GM18505 (cell line): ENCODE measurements at regions not wholly inside any gene's neighbourhood (a gene's known extent, or its start where the extent isn't known, plus 50 kb on each side); places are given as distances from the start of the nearest gene placed in this dataset.

ENCODE experiments used
- ATAC-seq: cut with Tn5 transposase; IDR thresholded peaks from one replicate; pipeline ENCODE4 v1.9.1; 2021; ENCODE audit not compliant: unreplicated experiment
- POLR2A ChIP-seq: IDR thresholded peaks from 4 replicates; pipeline ENCODE4 v1.6.1; 2011; ENCODE audit warnings: borderline replicate concordance; ENCODE audit not compliant: insufficient read depth, insufficient read length; ENCODE audit errors: extremely low read depth

GRCh38 chr9:36486329-36486932 lies 86.3 kb upstream of the MELK start:
- no peak for TF ChIP-seq POLR2A
- ATAC-seq: peak; percentile 1

GRCh38 chr9:36485647-36486328 lies 85.7 kb upstream of the RNF38 start:
- no peak for ATAC-seq
- no peak for TF ChIP-seq POLR2A

GRCh38 chr9:36484124-36484523 lies 84.1 kb upstream of the RNF38 start:
- ATAC-seq: no peak
- TF ChIP-seq POLR2A: no peak

- TF ChIP-seq POLR2A: no peak
- no peak for ATAC-seq
Measured at GRCh38 chr9:36479101-36479500, 79.0 kb upstream of the RNF38 start.

GRCh38 chr9:36471359-36471758 lies 71.3 kb upstream of the RNF38 start:
- ATAC-seq: no peak
- TF ChIP-seq POLR2A: no peak

- peak; percentile 47 for TF ChIP-seq POLR2A
- peak; percentile 88 for ATAC-seq
Measured at GRCh38 chr9:36470643-36471290, 70.7 kb upstream of the RNF38 start.

- no peak for TF ChIP-seq POLR2A
- ATAC-seq: no peak
Measured at GRCh38 chr9:36463467-36463866, 63.4 kb upstream of the RNF38 start.

GRCh38 chr9:36462245-36462644 lies 62.2 kb upstream of the RNF38 start:
- TF ChIP-seq POLR2A: no peak
- ATAC-seq: no peak

GRCh38 chr9:36461323-36461722 lies 61.3 kb upstream of the RNF38 start:
- no peak for TF ChIP-seq POLR2A
- no peak for ATAC-seq

- ATAC-seq: peak; percentile 69
Measured at GRCh38 chr9:36458430-36458915, 58.4 kb upstream of the RNF38 start.

GRCh38 chr9:36457836-36458429 lies 57.9 kb upstream of the RNF38 start:
- ATAC-seq: no peak
- no peak for TF ChIP-seq POLR2A

GRCh38 chr9:36456480-36457065 lies 56.5 kb upstream of the RNF38 start:
- ATAC-seq: no peak
- no peak for TF ChIP-seq POLR2A

GRCh38 chr9:36451949-36452348 lies 51.9 kb upstream of the RNF38 start:
- ATAC-seq: no peak
- TF ChIP-seq POLR2A: no peak

GRCh38 chr9:36450110-36450732 lies 50.2 kb upstream of the RNF38 start:
- no peak for TF ChIP-seq POLR2A

More at GRCh38 chr9:36450110-36450732, 50.2 kb upstream of the RNF38 start:
- no peak for ATAC-seq
